HepG2 (cell line): ENCODE measurements at regions not wholly inside any gene's neighbourhood (a gene's known extent, or its start where the extent isn't known, plus 50 kb on each side); places are given as distances from the start of the nearest gene placed in this dataset.

ENCODE experiments used
- ATAC-seq: fragments of 200-7000 bp; cut with Tn5 transposase; 3 replicates; pipeline ENCODE4 v1.9.1; 2020; ENCODE audit warnings: mild to moderate bottlenecking, moderate library complexity
- BruUV-seq: library from RNA; stranded (reverse); fragments of 400-500 nt; replicated peaks from 2 replicates; lab custom pipeline; 2021; lab: Mats Ljungman, UMichigan
- CTCF ChIA-PET: fragments of 300-600 bp; formaldehyde crosslinking; extraction: SDS; loops from one replicate; lab custom pipeline; 2021; ENCODE audit warnings: low total read pairs, inconsistent platforms, low intra/inter-chr PET ratio; lab: Yijun Ruan, JAX
- POLR2A ChIA-PET: fragments of 350-600 bp; sonication (Branson Sonifier 250); formaldehyde crosslinking; loops from one replicate; lab custom pipeline; 2020; ENCODE audit warnings: antibody characterized with exemption, inconsistent platforms; lab: Yijun Ruan, JAX
- DNase-seq: peaks from one replicate; pipeline ENCODE4 v3.0.0-alpha.2; 2015; ENCODE audit warnings: low spot score
- FAIRE-seq: peaks from 3 replicates; lab custom pipeline; 2011; peaks lifted over from hg19 to GRCh38; lab: Jason Lieb, UNC
- H2AFZ ChIP-seq: one replicate; pipeline ENCODE4 v1.6.1; 2011; ENCODE audit warnings: low read length, inconsistent platforms
- H3K27ac ChIP-seq: fragments of 300-600 bp; 3 replicates; pipeline ENCODE4 v1.8.0; 2011; ENCODE audit warnings: mixed run types, mild to moderate bottlenecking, mixed read lengths, low read length, inconsistent platforms; ENCODE audit not compliant: insufficient read depth; ENCODE audit errors: extremely low read length
- H3K27me3 ChIP-seq, 2 experiments: fragments of 200-600 bp in 1 of 2; 2 replicates in 1 of 2; 3 replicates in 1 of 2; pipeline versions ENCODE4 v1.6.0 to v1.8.0; 2011; ENCODE audit warnings: low read length in 2 of 2, mild to moderate bottlenecking in 2 of 2, moderate library complexity in 2 of 2, inconsistent platforms in 1 of 2; ENCODE audit not compliant: insufficient read depth in 2 of 2, control insufficient read depth in 1 of 2
- H3K36me3 ChIP-seq, 2 experiments: fragments of 200-600 bp in 1 of 2; replicated peaks in 1 of 2; 2 replicates in 1 of 2; 3 replicates in 1 of 2; pipeline versions ENCODE4 v1.5.1 to v1.8.0; 2011; ENCODE audit warnings: low read length in 2 of 2, inconsistent platforms in 1 of 2; ENCODE audit not compliant: insufficient read depth in 2 of 2, control insufficient read depth in 1 of 2
- H3K4me1 ChIP-seq: 2 replicates; pipeline ENCODE4 v1.5.1; 2012; ENCODE audit warnings: low read length, inconsistent platforms; ENCODE audit not compliant: insufficient read depth
- H3K4me2 ChIP-seq: 2 replicates; pipeline ENCODE4 v1.6.0; 2011; ENCODE audit warnings: low read depth, low read length, inconsistent platforms
- H3K4me3 ChIP-seq, 3 experiments: fragments of 200-600 bp in 1 of 3; sonication (generic), shearing (Covaris generic) in 1 of 3; replicated peaks in 1 of 3; 2 replicates each; pipeline ENCODE4 v1.5.1; 2011 to 2016; ENCODE audit warnings: low read length in 3 of 3, inconsistent platforms in 2 of 3, low read depth in 2 of 3, mild to moderate bottlenecking in 2 of 3, control low read depth in 1 of 3, mixed read lengths in 1 of 3; ENCODE audit not compliant: insufficient read depth in 1 of 3
- H3K79me2 ChIP-seq: one replicate; pipeline ENCODE4 v1.6.1; 2011; ENCODE audit warnings: low read length, inconsistent platforms; ENCODE audit not compliant: insufficient read depth
- H3K9ac ChIP-seq: 2 replicates; pipeline ENCODE4 v1.6.0; 2011; ENCODE audit warnings: mild to moderate bottlenecking, low read depth, low read length, inconsistent platforms; ENCODE audit not compliant: insufficient read depth
- H3K9me3 ChIP-seq: 2 replicates; pipeline ENCODE4 v1.5.1; 2012; ENCODE audit warnings: mild to moderate bottlenecking, low read length
- H4K20me1 ChIP-seq: 2 replicates; pipeline ENCODE4 v1.6.0; 2011; ENCODE audit warnings: inconsistent platforms, mild to moderate bottlenecking, low read length, moderate library complexity; ENCODE audit not compliant: insufficient read depth
- ATF7-NPFF ChIP-seq: sonication (generic); formaldehyde crosslinking; IDR thresholded peaks from 2 replicates; pipeline ENCODE4 v1.8.1; 2023; ENCODE audit warnings: mild to moderate bottlenecking, low read depth, missing genetic modification reagents, moderate library complexity
- MXD1 ChIP-seq: sonication (generic); formaldehyde crosslinking; IDR thresholded peaks from 2 replicates; pipeline ENCODE4 v1.4.0; 2020; ENCODE audit warnings: mild to moderate bottlenecking, missing genetic modification reagents
- STAT6 ChIP-seq: sonication (generic); formaldehyde crosslinking; IDR thresholded peaks from 2 replicates; pipeline ENCODE4 v1.4.0; 2020; ENCODE audit warnings: missing genetic modification reagents, mild to moderate bottlenecking, borderline replicate concordance
- ZFP36 ChIP-seq: fragments of 150-350 bp; IDR thresholded peaks from 2 replicates; pipeline ENCODE4 v1.6.1; 2018; ENCODE audit warnings: borderline replicate concordance, low read length, low read depth; ENCODE audit not compliant: partially characterized antibody
- WGBS: methylation state at CpG from one replicate; pipeline ENCODE4 v1.1.6; 2017; ENCODE audit warnings: low lambda C conversion rate; 5-methylcytosine and 5-hydroxymethylcytosine counted together
- in situ Hi-C: cut with HindIII; loops from 2 replicates; pipeline ENCODE4 v1.10.0; 2017; ENCODE audit warnings: low pct_unique_long_range_greater_than_20kb; ENCODE audit not compliant: extremely low pct_ligation_motif_present
- intact Hi-C: fragments of 100-400 bp; cut with micrococcal nuclease; formaldehyde crosslinking; loops from one replicate; pipeline ENCODE4 v1.10.0; 2022; ENCODE audit not compliant: unreplicated experiment

- Histone ChIP-seq H4K20me1 (no peaks in the 10 kb centered on the region), H3K27ac (no peak overlapping the region), H3K27me3 (no peaks in the 10 kb centered on the region), H3K4me2 (no peak overlapping the region), H3K79me2 (no peaks in the 10 kb centered on the region), H3K36me3 (no peaks in the 10 kb centered on the region), H3K4me1 (no peaks in the 10 kb centered on the region), H3K9ac (no peak overlapping the region), H3K4me3 (no peak overlapping the region), H2AFZ (no peak overlapping the region), H3K9me3 (no peaks in the 10 kb centered on the region)
- no peak for DNase-seq
- no peak for ATAC-seq
- no TSS peak for BruUV-seq
- WGBS, result 2% methylated on average over 4 of the region's 4 CpGs
- no peak for TF ChIP-seq STAT6 (CRISPR knock-in tag)
- no peak for TF ChIP-seq ATF7-NPFF
- ChIA-PET POLR2A (no interaction called here), CTCF (no interaction called here)
- no peak for FAIRE-seq
- in situ Hi-C loops, result no loop called here
- intact Hi-C loops, result no loop called here
Measured at GRCh38 chr18:41155910-41156851, 798.9 kb upstream of the PIK3C3 start.

- WGBS, result 3% methylated on average over 1 of the region's 1 CpG
Measured at GRCh38 chr18:41155025-41155424, 800.0 kb upstream of the PIK3C3 start.

More at GRCh38 chr18:41155025-41155424, 800.0 kb upstream of the PIK3C3 start:
- H4K20me1 ChIP-seq, result no peaks in the 10 kb centered on the region
- no peaks in the 10 kb centered on the region for H3K9me3 ChIP-seq
- FAIRE-seq, result no peak
- no peaks in the 10 kb centered on the region for H3K36me3 ChIP-seq
- POLR2A ChIA-PET, result no interaction called here
- no peaks in the 10 kb centered on the region for H3K27me3 ChIP-seq
- ATAC-seq, result no peak
- H3K79me2 ChIP-seq, result no peaks in the 10 kb centered on the region
- TF ChIP-seq MXD1 (no peak), ZFP36 (no peak)
- H3K27ac ChIP-seq, result no peak overlapping the region
- CTCF ChIA-PET, result no interaction called here
- DNase-seq, result no peak
- no TSS peak for BruUV-seq
- H3K4me3 ChIP-seq, result no peak overlapping the region
- H2AFZ ChIP-seq, result no peak overlapping the region
- H3K4me1 ChIP-seq, result no peaks in the 10 kb centered on the region
- H3K9ac ChIP-seq, result no peak overlapping the region
- intact Hi-C loops, result no loop called here
- H3K4me2 ChIP-seq, result no peak overlapping the region
- in situ Hi-C loops, result no loop called here
